Uterus (tissue), 2 donors: ENCODE measurements at regions not wholly inside any gene's neighbourhood (a gene's known extent, or its start where the extent isn't known, plus 50 kb on each side); places are given as distances from the start of the nearest gene placed in this dataset.

Experiments
- CTCF ChIP-seq, 4 experiments: fragments of 200-600 bp in 2 of 4; fragments of 450-650 bp in 2 of 4; sonication (generic) in 2 of 4; IDR thresholded peaks; one replicate each; pipeline ENCODE4 v1.5.1; 2016 to 2019; ENCODE audit warnings: antibody characterized with exemption in 4 of 4, mild to moderate bottlenecking in 2 of 4, moderate library complexity in 1 of 4
- POLR2A ChIP-seq, 2 donors: fragments of 450-650 bp; IDR thresholded peaks; one replicate each; pipeline ENCODE4 v1.6.1; 2016; ENCODE audit warnings: antibody characterized with exemption in 2 of 2, mild to moderate bottlenecking in 1 of 2, moderate library complexity in 1 of 2

GRCh38 chr5:60362158-60362557, 337.8 kb downstream of the DEPDC1B start:
- TF ChIP-seq CTCF (IDR thresholded peaks at IDR 0.05) = no peak
- TF ChIP-seq POLR2A (IDR thresholded peaks at IDR 0.05) = no peak
